Kidney (tissue), 13 donors: ENCODE measurements at regions not wholly inside any gene's neighbourhood (a gene's known extent, or its start where the extent isn't known, plus 50 kb on each side); places are given as distances from the start of the nearest gene placed in this dataset.
A peak's percentile ranks its signal among the peaks of the same experiment; 100 is the strongest.
"Not testable (repeated sequence)": the region's sequence is repeated elsewhere in the genome, so short reads cannot be mapped to it uniquely, and the experiment has no call there.

ENCODE experiments used
- DNase-seq, 5 donors: peaks; one replicate each; pipeline ENCODE4 v3.0.0-alpha.2; 2013 to 2020
- FAIRE-seq: peaks from 2 replicates; lab custom pipeline; 2012; peaks lifted over from hg19 to GRCh38; lab: Jason Lieb, UNC
- H3K27ac ChIP-seq, 2 donors: one replicate each; pipeline ENCODE4 v1.7.0; 2013; ENCODE audit warnings: low read depth in 2 of 2, low read length in 2 of 2, inconsistent platforms in 1 of 2
- H3K27me3 ChIP-seq: one replicate; pipeline ENCODE4 v1.7.1; 2013; ENCODE audit warnings: low read length, inconsistent platforms; ENCODE audit not compliant: control insufficient read depth, insufficient read depth
- H3K36me3 ChIP-seq, 3 donors: one replicate each; pipeline versions ENCODE4 v1.7.0 to v1.7.1; 2013; ENCODE audit warnings: low read length in 3 of 3, control low read depth in 1 of 3, inconsistent platforms in 1 of 3; ENCODE audit not compliant: insufficient read depth in 3 of 3, control insufficient read depth in 2 of 3
- H3K4me1 ChIP-seq, 3 donors: one replicate each; pipeline versions ENCODE4 v1.7.0 to v1.7.1; 2013; ENCODE audit warnings: low read length in 3 of 3, inconsistent platforms in 1 of 3, low read depth in 1 of 3; ENCODE audit not compliant: control insufficient read depth in 2 of 3, insufficient read depth in 2 of 3
- H3K4me3 ChIP-seq, 3 donors: one replicate each; pipeline versions ENCODE4 v1.7.0 to v1.8.1; 2013; ENCODE audit warnings: low read length in 3 of 3, control low read depth in 1 of 3, inconsistent platforms in 1 of 3
- H3K9ac ChIP-seq, 3 donors: one replicate each; pipeline versions ENCODE4 v1.7.0 to v1.7.1; 2013; ENCODE audit warnings: low read length in 3 of 3, control low read depth in 1 of 3, inconsistent platforms in 1 of 3
- H3K9me3 ChIP-seq, 3 donors: one replicate each; pipeline versions ENCODE4 v1.7.0 to v1.7.1; 2013; ENCODE audit warnings: low read length in 3 of 3, control low read depth in 1 of 3, inconsistent platforms in 1 of 3; ENCODE audit not compliant: control insufficient read depth in 2 of 3, insufficient read depth in 1 of 3
- CTCF ChIP-seq: IDR thresholded peaks from 3 replicates; pipeline ENCODE4 v1.5.1; 2012; ENCODE audit warnings: mild to moderate bottlenecking, moderate library complexity, borderline replicate concordance; ENCODE audit not compliant: insufficient read depth; ENCODE audit errors: extremely low read depth
- intact Hi-C: fragments of 100-400 bp; cut with DNase I; formaldehyde crosslinking; loops from one replicate; pipeline ENCODE4 v1.11.1; 2022
- donor health status: control.
- donor health status: control.
- donor health status: control.
- donor health status: control.
- donor health status: control.
- donor health status: DM: yes; HTN: yes; CAD: no.
- donor health status: Normal renal cell carcinoma (clear cell type).

GRCh38 chr9:2276296-2276695, 261.1 kb downstream of the SMARCA2 start:
- no peaks in the 10 kb centered on the region for H3K9me3 ChIP-seq
- FAIRE-seq = no peak
- no peak for TF ChIP-seq CTCF
- H3K4me1 ChIP-seq = no peaks in the 10 kb centered on the region
- no peak for DNase-seq
- H3K4me3 ChIP-seq = no peak overlapping the region
- intact Hi-C loops = no loop called here
- no peaks in the 10 kb centered on the region for H3K27me3 ChIP-seq
- no peak overlapping the region for H3K9ac ChIP-seq
- no peak overlapping the region for H3K27ac ChIP-seq
- H3K36me3 ChIP-seq = no peaks in the 10 kb centered on the region

GRCh38 chr9:2277133-2277532, 262.0 kb downstream of the SMARCA2 start:
- FAIRE-seq, H3K4me3 ChIP-seq, H3K4me1 ChIP-seq, H3K27ac ChIP-seq, H3K9me3 ChIP-seq, H3K9ac ChIP-seq, DNase-seq, H3K36me3 ChIP-seq, intact Hi-C loops, H3K27me3 ChIP-seq: not testable (repeated sequence)

- DNase-seq, FAIRE-seq, H3K9ac ChIP-seq, intact Hi-C loops, H3K27me3 ChIP-seq, H3K36me3 ChIP-seq, H3K27ac ChIP-seq, H3K4me1 ChIP-seq, H3K9me3 ChIP-seq, H3K4me3 ChIP-seq: not testable (repeated sequence)
Measured at GRCh38 chr9:2277644-2278043, 262.5 kb downstream of the SMARCA2 start.

- DNase-seq, H3K9ac ChIP-seq, H3K4me1 ChIP-seq, intact Hi-C loops, H3K36me3 ChIP-seq, H3K4me3 ChIP-seq, H3K27me3 ChIP-seq, H3K27ac ChIP-seq, H3K9me3 ChIP-seq, FAIRE-seq: not testable (repeated sequence)
Measured at GRCh38 chr9:2279138-2279537, 264.0 kb downstream of the SMARCA2 start.

- Histone ChIP-seq H3K27me3 (no peaks in the 10 kb centered on the region), H3K4me3 (no peak overlapping the region), H3K4me1 (no peaks in the 10 kb centered on the region), H3K9ac (no peak overlapping the region), H3K9me3 (no peaks in the 10 kb centered on the region), H3K36me3 (no peaks in the 10 kb centered on the region), H3K27ac (no peak overlapping the region)
- TF ChIP-seq CTCF = no peak
- FAIRE-seq (no peak), DNase-seq (peak in 1 of 5 donors; percentile 44)
- intact Hi-C loops = no loop called here
Measured at GRCh38 chr9:2281031-2281802, 266.1 kb downstream of the SMARCA2 start.
